Kidney epithelial cell (primary cell): ENCODE measurements at regions not wholly inside any gene's neighbourhood (a gene's known extent, or its start where the extent isn't known, plus 50 kb on each side); places are given as distances from the start of the nearest gene placed in this dataset.

ENCODE experiments used
- DNase-seq: peaks from one replicate; pipeline ENCODE4 v3.0.0-alpha.2; 2010; ENCODE audit warnings: low read depth
- H3K27me3 ChIP-seq: 2 replicates; pipeline ENCODE4 v1.6.0; 2011; ENCODE audit warnings: low read length; ENCODE audit not compliant: control insufficient read depth, insufficient read depth
- H3K36me3 ChIP-seq: 2 replicates; pipeline ENCODE4 v1.5.1; 2011; ENCODE audit warnings: low read length; ENCODE audit not compliant: control insufficient read depth, insufficient read depth
- H3K4me3 ChIP-seq: 2 replicates; pipeline ENCODE4 v1.5.1; 2011; ENCODE audit warnings: low read depth, mild to moderate bottlenecking, control low read depth, low read length
- CTCF ChIP-seq: IDR thresholded peaks from 2 replicates; pipeline ENCODE4 v1.5.1; 2011; ENCODE audit warnings: mild to moderate bottlenecking, moderate library complexity, low read length, control low read depth, inconsistent platforms; ENCODE audit not compliant: insufficient read depth, poor library complexity, severe bottlenecking

GRCh38 chr14:47846008-47846407, 170.6 kb upstream of the MDGA2 start:
- Histone ChIP-seq H3K4me3 (no peak overlapping the region), H3K27me3 (no peaks in the 10 kb centered on the region), H3K36me3 (no peaks in the 10 kb centered on the region)
- TF ChIP-seq CTCF: no peak
- no peak for DNase-seq

GRCh38 chr14:47843236-47843635, 167.8 kb upstream of the MDGA2 start:
- no peaks in the 10 kb centered on the region for H3K36me3 ChIP-seq
- no peaks in the 10 kb centered on the region for H3K27me3 ChIP-seq
- TF ChIP-seq CTCF: no peak
- no peak overlapping the region for H3K4me3 ChIP-seq
- DNase-seq: no peak

GRCh38 chr14:47833011-47833410, 157.6 kb upstream of the MDGA2 start:
- H3K36me3 ChIP-seq: no peaks in the 10 kb centered on the region
- DNase-seq: no peak
- no peaks in the 10 kb centered on the region for H3K27me3 ChIP-seq
- TF ChIP-seq CTCF: no peak
- no peak overlapping the region for H3K4me3 ChIP-seq

GRCh38 chr14:47826809-47827208, 151.4 kb upstream of the MDGA2 start:
- no peak overlapping the region for H3K4me3 ChIP-seq
- no peaks in the 10 kb centered on the region for H3K27me3 ChIP-seq
- no peaks in the 10 kb centered on the region for H3K36me3 ChIP-seq
- DNase-seq: no peak
- no peak for TF ChIP-seq CTCF

- TF ChIP-seq CTCF: no peak
- no peak overlapping the region for H3K4me3 ChIP-seq
- no peaks in the 10 kb centered on the region for H3K27me3 ChIP-seq
- no peak for DNase-seq
- no peaks in the 10 kb centered on the region for H3K36me3 ChIP-seq
These were observed 146.9 kb upstream of the MDGA2 start for GRCh38 chr14:47822326-47822725.

GRCh38 chr14:47821135-47821534, 145.7 kb upstream of the MDGA2 start:
- H3K4me3 ChIP-seq: no peak overlapping the region
- no peak for DNase-seq
- no peaks in the 10 kb centered on the region for H3K36me3 ChIP-seq
- no peaks in the 10 kb centered on the region for H3K27me3 ChIP-seq
- TF ChIP-seq CTCF: no peak
